NOMO-1 (cell line): ENCODE measurements at regions not wholly inside any gene's neighbourhood (a gene's known extent, or its start where the extent isn't known, plus 50 kb on each side); places are given as distances from the start of the nearest gene placed in this dataset.

Experiments
- DNase-seq, 2 experiments: peaks; one replicate each; lab custom pipeline; 2025; ENCODE audit not compliant: unreplicated experiment in 2 of 2; lab: John Stamatoyannopoulos, UW

- DNase-seq, result no peak
Observed at GRCh38 chr17:51486091-51486490, 225.7 kb downstream of the UTP18 start.

- DNase-seq, result no peak
Observed at GRCh38 chr17:51486885-51487520, 226.7 kb downstream of the UTP18 start.

GRCh38 chr17:51487947-51488346, 227.6 kb downstream of the UTP18 start:
- no peak for DNase-seq

GRCh38 chr17:51491416-51491815, 231.1 kb downstream of the UTP18 start:
- no peak for DNase-seq

GRCh38 chr17:51493206-51493605, 232.9 kb downstream of the UTP18 start:
- no peak for DNase-seq

GRCh38 chr17:51496378-51496777, 236.0 kb downstream of the UTP18 start:
- DNase-seq, result no peak

- no peak for DNase-seq
Observed at GRCh38 chr17:51499897-51500296, 239.6 kb downstream of the UTP18 start.

- no peak for DNase-seq
Observed at GRCh38 chr17:51500454-51500853, 240.1 kb downstream of the UTP18 start.

- DNase-seq, result no peak
Observed at GRCh38 chr17:51505450-51505849, 245.1 kb downstream of the UTP18 start.

GRCh38 chr17:51507444-51507843, 247.1 kb downstream of the UTP18 start:
- no peak for DNase-seq

- DNase-seq, result no peak
Observed at GRCh38 chr17:51508048-51508447, 247.7 kb downstream of the UTP18 start.

GRCh38 chr17:51510940-51511339, 250.6 kb downstream of the UTP18 start:
- no peak for DNase-seq

- DNase-seq, result no peak
Observed at GRCh38 chr17:51512220-51512907, 252.0 kb downstream of the UTP18 start.

- DNase-seq, result no peak
Observed at GRCh38 chr17:51516924-51517323, 256.6 kb downstream of the UTP18 start.

GRCh38 chr17:51524524-51524923, 264.2 kb downstream of the UTP18 start:
- DNase-seq, result no peak

- no peak for DNase-seq
Observed at GRCh38 chr17:51526507-51526906, 266.2 kb downstream of the UTP18 start.

GRCh38 chr17:51527225-51527982, 267.1 kb downstream of the UTP18 start:
- DNase-seq, result no peak

GRCh38 chr17:51528111-51528510, 267.8 kb downstream of the UTP18 start:
- no peak for DNase-seq

GRCh38 chr17:51533219-51533618, 272.9 kb downstream of the UTP18 start:
- no peak for DNase-seq

GRCh38 chr17:51533821-51534220, 273.5 kb downstream of the UTP18 start:
- DNase-seq, result no peak

- DNase-seq, result no peak
Observed at GRCh38 chr17:51536627-51537026, 276.3 kb downstream of the UTP18 start.

GRCh38 chr17:51537996-51538550, 277.7 kb downstream of the UTP18 start:
- DNase-seq, result no peak
